GM12878 (cell line): ENCODE measurements at regions not wholly inside any gene's neighbourhood (a gene's known extent, or its start where the extent isn't known, plus 50 kb on each side); places are given as distances from the start of the nearest gene placed in this dataset.

Experiments
- ATAC-seq: fragments of 200-7000 bp; cut with Tn5 transposase; 3 replicates; pipeline ENCODE4 v1.9.1; 2020; ENCODE audit warnings: mild to moderate bottlenecking, moderate library complexity
- BruUV-seq: library from RNA; stranded (reverse); fragments of 400-500 nt; replicated peaks from 2 replicates; lab custom pipeline; 2021; lab: Mats Ljungman, UMichigan
- CTCF ChIA-PET: fragments of 300-600 bp; sonication (Branson Sonifier 250); formaldehyde crosslinking; extraction: SDS; loops from one replicate; lab custom pipeline; 2021; ENCODE audit warnings: inconsistent platforms; lab: Yijun Ruan, JAX
- POLR2A ChIA-PET: fragments of 350-600 bp; formaldehyde crosslinking; extraction: SDS; loops from one replicate; lab custom pipeline; 2021; ENCODE audit warnings: inconsistent platforms; lab: Charles Lee
- RAD21 ChIA-PET: fragments of 300-600 bp; sonication (Branson Sonifier 250); formaldehyde crosslinking; loops from one replicate; lab custom pipeline; 2023; ENCODE audit warnings: antibody characterized with exemption; ENCODE audit not compliant: unreplicated experiment; lab: Charles Lee
- SMC1A ChIA-PET: fragments of 300-600 bp; sonication (Branson Sonifier 250); formaldehyde crosslinking; loops from one replicate; lab custom pipeline; 2023; ENCODE audit not compliant: unreplicated experiment, uncharacterized antibody; lab: Charles Lee
- DNase-seq: peaks from one replicate; pipeline ENCODE4 v3.0.0-alpha.2; 2011; ENCODE audit warnings: low read depth, low spot score
- FAIRE-seq: peaks from 3 replicates; lab custom pipeline; 2011; peaks lifted over from hg19 to GRCh38; lab: Jason Lieb, UNC
- H2AFZ ChIP-seq: 2 replicates; pipeline ENCODE4 v1.6.0; 2011; ENCODE audit warnings: low read depth, low read length, control low read depth; ENCODE audit not compliant: control insufficient read depth
- H3K27ac ChIP-seq: 2 replicates; pipeline ENCODE4 v1.5.1; 2011; ENCODE audit warnings: control low read depth; ENCODE audit not compliant: control insufficient read depth, insufficient read depth
- H3K27me3 ChIP-seq, 2 experiments: replicated peaks in 1 of 2; 2 replicates each; pipeline versions ENCODE4 v1.6.0 to v1.6.1; 2011; ENCODE audit warnings: low read length in 1 of 2; ENCODE audit not compliant: control insufficient read depth in 2 of 2, insufficient read depth in 2 of 2
- H3K36me3 ChIP-seq, 2 experiments: 2 replicates each; pipeline ENCODE4 v1.5.1; 2011; ENCODE audit warnings: low read length in 1 of 2; ENCODE audit not compliant: control insufficient read depth in 2 of 2, insufficient read depth in 2 of 2
- H3K4me1 ChIP-seq: 2 replicates; pipeline ENCODE4 v1.6.1; 2011; ENCODE audit warnings: mild to moderate bottlenecking, low read length, moderate library complexity, mixed read lengths; ENCODE audit not compliant: control insufficient read depth, insufficient read depth
- H3K4me2 ChIP-seq: 2 replicates; pipeline ENCODE4 v1.6.0; 2011; ENCODE audit warnings: control low read depth; ENCODE audit not compliant: control insufficient read depth, insufficient read depth
- H3K4me3 ChIP-seq: fragments of 200-600 bp; sonication (generic); 2 replicates; pipeline ENCODE4 v1.5.1; 2016
- H3K79me2 ChIP-seq: 2 replicates; pipeline ENCODE4 v1.6.0; 2011; ENCODE audit warnings: low read length; ENCODE audit not compliant: control insufficient read depth, insufficient read depth
- H3K9ac ChIP-seq: 2 replicates; pipeline ENCODE4 v1.8.0; 2011; ENCODE audit warnings: low read length, control low read depth, mixed read lengths; ENCODE audit not compliant: control insufficient read depth, insufficient read depth
- H3K9me3 ChIP-seq: replicated peaks from 3 replicates; pipeline ENCODE4 v1.5.1; 2011; ENCODE audit warnings: mild to moderate bottlenecking, low read length; ENCODE audit not compliant: control insufficient read depth, insufficient read depth
- H4K20me1 ChIP-seq: 2 replicates; pipeline ENCODE4 v1.6.0; 2011; ENCODE audit not compliant: control insufficient read depth, insufficient read depth
- BHLHE40 ChIP-seq, 2 experiments: fragments of 450-650 bp in 1 of 2; IDR thresholded peaks; 2 replicates each; pipeline ENCODE4 v1.6.1; 2011 to 2017; ENCODE audit warnings: low read depth in 2 of 2, borderline replicate concordance in 1 of 2, improper control_type of control experiment in 1 of 2, low read length in 1 of 2, mild to moderate bottlenecking in 1 of 2
- HCFC1 ChIP-seq: fragments of 150-350 bp; IDR thresholded peaks from 2 replicates; pipeline ENCODE4 v1.6.1; 2014; ENCODE audit warnings: low read length
- KLF5 ChIP-seq: fragments of 450-650 bp; IDR thresholded peaks from 2 replicates; pipeline ENCODE4 v1.6.1; 2014; ENCODE audit warnings: mild to moderate bottlenecking; ENCODE audit not compliant: partially characterized antibody
- LARP7 ChIP-seq: fragments of 450-650 bp; IDR thresholded peaks from 2 replicates; pipeline ENCODE4 v1.6.1; 2017; ENCODE audit warnings: mild to moderate bottlenecking
- NFYB ChIP-seq: IDR thresholded peaks from 2 replicates; pipeline ENCODE4 v1.6.1; 2011; ENCODE audit warnings: low read depth, mild to moderate bottlenecking, low read length, improper control_type of control experiment, moderate library complexity; ENCODE audit not compliant: insufficient read depth
- WGBS: methylation state at CpG from one replicate; pipeline ENCODE4 v1.1.6; 2016; ENCODE audit warnings: low lambda C conversion rate; ENCODE audit not compliant: insufficient replicate concordance, insufficient coverage; ENCODE audit errors: missing lambda C conversion rate; 5-methylcytosine and 5-hydroxymethylcytosine counted together
- in situ Hi-C: fragments of 300-500 bp; cut with MboI; formaldehyde crosslinking; loops from 9 replicates; pipeline ENCODE4 v1.14.3; 2018; ENCODE audit warnings: mixed read lengths
- intact Hi-C: fragments of 100-400 bp; cut with micrococcal nuclease; formaldehyde crosslinking; loops from one replicate; pipeline ENCODE4 v1.14.2; 2022; ENCODE audit not compliant: unreplicated experiment
- TF ChIP-seq, protein P1 (sequence below): fragments of 450-650 bp; IDR thresholded peaks from 2 replicates; pipeline ENCODE4 v1.6.1; 2017; ENCODE audit warnings: borderline replicate concordance

DNA sequence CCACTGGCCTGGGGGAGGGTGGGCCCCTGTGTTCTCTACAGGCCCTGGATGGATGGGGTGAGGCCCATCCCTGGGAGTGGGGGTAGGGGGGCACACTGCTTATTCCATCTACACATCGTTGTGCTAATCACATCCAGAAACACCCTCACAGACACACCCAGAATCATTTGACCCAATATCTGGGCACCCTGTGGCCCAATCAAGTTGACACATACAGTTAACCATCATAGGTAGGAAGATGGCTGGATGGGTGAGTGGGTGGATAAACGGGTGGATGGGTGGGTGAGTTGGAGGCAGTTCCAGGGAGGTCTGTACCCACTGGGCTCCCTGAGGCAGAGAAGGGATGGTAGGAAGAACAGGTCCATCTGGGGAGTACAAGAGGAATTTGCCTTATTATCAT lies 81.3 kb upstream of the LINC01488 start:
- no peak overlapping the region for H3K27ac ChIP-seq
- 13% methylated on average over 2 of the region's 2 CpGs for WGBS
- in situ Hi-C loops (no loop called here), intact Hi-C loops (no loop called here)
- no peak overlapping the region for H3K4me3 ChIP-seq
- H4K20me1 ChIP-seq, result peaks cover 2% of the 10 kb centered on the region; the same call in 1 of the 2 replicates
- H3K4me2 ChIP-seq, result no peak overlapping the region
- DNase-seq, result no peak
- H3K79me2 ChIP-seq, result no peaks in the 10 kb centered on the region
- TF ChIP-seq NFYB (no peak), LARP7 (no peak), BHLHE40 (IDR thresholded peaks at IDR 0.05; ENCODE audit: borderline replicate concordance in 1 of 2, low read depth in 2 of 2, low read length in 1 of 2) (no peak), HCFC1 (no peak), KLF5 (no peak)
- TF ChIP-seq, protein P1, sequence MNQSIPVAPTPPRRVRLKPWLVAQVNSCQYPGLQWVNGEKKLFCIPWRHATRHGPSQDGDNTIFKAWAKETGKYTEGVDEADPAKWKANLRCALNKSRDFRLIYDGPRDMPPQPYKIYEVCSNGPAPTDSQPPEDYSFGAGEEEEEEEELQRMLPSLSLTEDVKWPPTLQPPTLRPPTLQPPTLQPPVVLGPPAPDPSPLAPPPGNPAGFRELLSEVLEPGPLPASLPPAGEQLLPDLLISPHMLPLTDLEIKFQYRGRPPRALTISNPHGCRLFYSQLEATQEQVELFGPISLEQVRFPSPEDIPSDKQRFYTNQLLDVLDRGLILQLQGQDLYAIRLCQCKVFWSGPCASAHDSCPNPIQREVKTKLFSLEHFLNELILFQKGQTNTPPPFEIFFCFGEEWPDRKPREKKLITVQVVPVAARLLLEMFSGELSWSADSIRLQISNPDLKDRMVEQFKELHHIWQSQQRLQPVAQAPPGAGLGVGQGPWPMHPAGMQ, result no peak
- ATAC-seq, result no peak
- no peaks in the 10 kb centered on the region; a peak in 1 of 4 replicates for H3K27me3 ChIP-seq
- ChIA-PET SMC1A (no interaction called here), RAD21 (no interaction called here), POLR2A (no interaction called here), CTCF (no interaction called here)
- H3K36me3 ChIP-seq, result no peaks in the 10 kb centered on the region
- peaks cover 10% of the 10 kb centered on the region for H3K4me1 ChIP-seq
- no TSS peak for BruUV-seq
- peaks cover 5% of the 10 kb centered on the region; the same call in 2 of the 3 replicates for H3K9me3 ChIP-seq
- no peak for FAIRE-seq
- H3K9ac ChIP-seq, result no peak overlapping the region
- no peak overlapping the region for H2AFZ ChIP-seq
